ENCODE measurements at regions not wholly inside any gene's neighbourhood (a gene's known extent, or its start where the extent isn't known, plus 50 kb on each side); places are given as distances from the start of the nearest gene placed in this dataset.
A peak's percentile ranks its signal among the peaks of the same experiment; 100 is the strongest.

- H3K4me3 ChIP-seq, result no peak overlapping the region
- no peaks in the 10 kb centered on the region for H3K27me3 ChIP-seq
- no peak overlapping the region for H3K27ac ChIP-seq
- no peaks in the 10 kb centered on the region for H3K4me1 ChIP-seq
- no peaks in the 10 kb centered on the region for H3K9me3 ChIP-seq
- no peak for DNase-seq
- ATAC-seq, result peak; percentile 33 to 59 (median 38)
- no peaks in the 10 kb centered on the region for H3K36me3 ChIP-seq
- intact Hi-C loops (cut with DNase I), result no loop called here
- no peak for TF ChIP-seq POLR2A (IDR thresholded peaks at IDR 0.05)
- TF ChIP-seq CTCF (IDR thresholded peaks at IDR 0.05), result peak; percentile 40 to 59 (median 56)
Observed at GRCh38 chr12:59087077-59087673, 166.9 kb upstream of the LRIG3 start.

DNA sequence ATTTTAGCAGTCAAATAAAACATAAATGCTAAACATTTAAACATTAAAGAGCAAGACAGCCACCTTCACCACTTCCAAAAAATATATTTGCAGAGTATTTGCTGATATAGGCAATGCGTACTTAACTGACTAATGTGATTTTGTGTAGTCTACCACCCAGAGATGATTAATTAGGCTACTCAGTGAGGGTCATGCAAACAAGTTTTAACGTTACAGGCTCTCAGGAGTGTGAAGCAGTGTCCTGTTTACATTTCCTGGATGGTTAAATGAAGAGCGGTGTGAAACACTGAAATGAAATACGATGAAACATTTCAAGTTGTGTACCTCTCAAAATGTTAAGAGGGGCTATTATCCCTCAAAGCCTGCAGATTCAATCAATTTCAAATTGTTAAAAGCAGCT lies 165.8 kb upstream of the LRIG3 start:
- DNase-seq, result no peak
- Histone ChIP-seq H3K9me3 (no peaks in the 10 kb centered on the region), H3K4me3 (no peak overlapping the region), H3K27me3 (no peaks in the 10 kb centered on the region), H3K4me1 (no peaks in the 10 kb centered on the region), H3K27ac (no peak overlapping the region), H3K36me3 (no peaks in the 10 kb centered on the region)
- no peak for ATAC-seq
- no peak for TF ChIP-seq POLR2A (IDR thresholded peaks at IDR 0.05)
- TF ChIP-seq CTCF (IDR thresholded peaks at IDR 0.05), result no peak
- intact Hi-C loops (cut with DNase I), result no loop called here
- 50% methylated on average over 4 of the region's 4 CpGs for WGBS (ENCODE audit: insufficient coverage, low coverage, low lambda C conversion rate, missing lambda C conversion rate)

DNA sequence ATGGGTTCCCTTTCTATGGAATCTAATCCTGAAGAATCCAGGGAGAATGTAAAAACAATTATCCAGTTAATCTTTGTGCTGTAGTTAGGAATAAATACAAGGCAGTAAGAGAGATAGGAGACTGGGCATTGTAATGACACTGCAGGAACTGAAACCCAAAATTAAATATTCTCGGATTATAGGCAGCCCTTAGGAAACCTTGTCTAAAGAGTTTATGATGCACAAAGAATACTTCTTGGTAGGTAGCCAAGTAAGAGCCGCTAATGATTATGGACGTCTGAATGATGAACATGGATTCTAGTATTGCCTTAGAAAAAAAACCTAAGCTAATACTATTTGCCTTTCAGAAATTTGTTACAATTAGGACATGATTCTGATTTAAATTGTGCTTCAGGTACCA lies 165.4 kb upstream of the LRIG3 start:
- intact Hi-C loops (cut with DNase I), result no loop called here
- ATAC-seq, result no peak

GRCh38 chr12:59084511-59085375 lies 164.4 kb upstream of the LRIG3 start:
- ATAC-seq, result no peak
- Histone ChIP-seq H3K4me3 (no peak overlapping the region), H3K36me3 (no peaks in the 10 kb centered on the region), H3K4me1 (no peaks in the 10 kb centered on the region), H3K9me3 (no peaks in the 10 kb centered on the region), H3K27ac (no peak overlapping the region), H3K27me3 (no peaks in the 10 kb centered on the region)
- no peak for DNase-seq
- TF ChIP-seq CTCF (IDR thresholded peaks at IDR 0.05) (no peak), POLR2A (IDR thresholded peaks at IDR 0.05) (no peak)
- 56% methylated on average over 10 of the region's 12 CpGs for WGBS (ENCODE audit: insufficient coverage, low coverage, low lambda C conversion rate, missing lambda C conversion rate)
- intact Hi-C loops (cut with DNase I), result no loop called here

More for the DNA sequence above, 165.4 kb upstream of the LRIG3 start:
- Histone ChIP-seq H3K4me3 (no peak overlapping the region), H3K4me1 (no peaks in the 10 kb centered on the region), H3K9me3 (no peaks in the 10 kb centered on the region), H3K27ac (no peak overlapping the region), H3K36me3 (no peaks in the 10 kb centered on the region), H3K27me3 (no peaks in the 10 kb centered on the region)
- 22% methylated on average over 3 of the region's 3 CpGs for WGBS (ENCODE audit: insufficient coverage, low coverage, low lambda C conversion rate, missing lambda C conversion rate)
- DNase-seq, result no peak
- no peak for TF ChIP-seq POLR2A (IDR thresholded peaks at IDR 0.05)
- no peak for TF ChIP-seq CTCF (IDR thresholded peaks at IDR 0.05)

Measured in right lobe of liver (tissue), 6 donors.